HepG2 (cell line): ENCODE measurements at regions not wholly inside any gene's neighbourhood (a gene's known extent, or its start where the extent isn't known, plus 50 kb on each side); places are given as distances from the start of the nearest gene placed in this dataset.
A peak's percentile ranks its signal among the peaks of the same experiment; 100 is the strongest.

Experiments
- ATAC-seq: fragments of 200-7000 bp; cut with Tn5 transposase; 3 replicates; pipeline ENCODE4 v1.9.1; 2020; ENCODE audit warnings: mild to moderate bottlenecking, moderate library complexity
- BruUV-seq: library from RNA; stranded (reverse); fragments of 400-500 nt; replicated peaks from 2 replicates; lab custom pipeline; 2021; lab: Mats Ljungman, UMichigan
- CTCF ChIA-PET: fragments of 300-600 bp; formaldehyde crosslinking; extraction: SDS; loops from one replicate; lab custom pipeline; 2021; ENCODE audit warnings: low total read pairs, inconsistent platforms, low intra/inter-chr PET ratio; lab: Yijun Ruan, JAX
- POLR2A ChIA-PET: fragments of 350-600 bp; sonication (Branson Sonifier 250); formaldehyde crosslinking; loops from one replicate; lab custom pipeline; 2020; ENCODE audit warnings: antibody characterized with exemption, inconsistent platforms; lab: Yijun Ruan, JAX
- DNase-seq: peaks from one replicate; pipeline ENCODE4 v3.0.0-alpha.2; 2015; ENCODE audit warnings: low spot score
- FAIRE-seq: peaks from 3 replicates; lab custom pipeline; 2011; peaks lifted over from hg19 to GRCh38; lab: Jason Lieb, UNC
- H2AFZ ChIP-seq: one replicate; pipeline ENCODE4 v1.6.1; 2011; ENCODE audit warnings: low read length, inconsistent platforms
- H3K27ac ChIP-seq: fragments of 300-600 bp; 3 replicates; pipeline ENCODE4 v1.8.0; 2011; ENCODE audit warnings: mixed run types, mild to moderate bottlenecking, mixed read lengths, low read length, inconsistent platforms; ENCODE audit not compliant: insufficient read depth; ENCODE audit errors: extremely low read length
- H3K27me3 ChIP-seq, 2 experiments: fragments of 200-600 bp in 1 of 2; 2 replicates in 1 of 2; 3 replicates in 1 of 2; pipeline versions ENCODE4 v1.6.0 to v1.8.0; 2011; ENCODE audit warnings: low read length in 2 of 2, mild to moderate bottlenecking in 2 of 2, moderate library complexity in 2 of 2, inconsistent platforms in 1 of 2; ENCODE audit not compliant: insufficient read depth in 2 of 2, control insufficient read depth in 1 of 2
- H3K36me3 ChIP-seq, 2 experiments: fragments of 200-600 bp in 1 of 2; replicated peaks in 1 of 2; 2 replicates in 1 of 2; 3 replicates in 1 of 2; pipeline versions ENCODE4 v1.5.1 to v1.8.0; 2011; ENCODE audit warnings: low read length in 2 of 2, inconsistent platforms in 1 of 2; ENCODE audit not compliant: insufficient read depth in 2 of 2, control insufficient read depth in 1 of 2
- H3K4me1 ChIP-seq: 2 replicates; pipeline ENCODE4 v1.5.1; 2012; ENCODE audit warnings: low read length, inconsistent platforms; ENCODE audit not compliant: insufficient read depth
- H3K4me2 ChIP-seq: 2 replicates; pipeline ENCODE4 v1.6.0; 2011; ENCODE audit warnings: low read depth, low read length, inconsistent platforms
- H3K4me3 ChIP-seq, 3 experiments: fragments of 200-600 bp in 1 of 3; sonication (generic), shearing (Covaris generic) in 1 of 3; replicated peaks in 1 of 3; 2 replicates each; pipeline ENCODE4 v1.5.1; 2011 to 2016; ENCODE audit warnings: low read length in 3 of 3, inconsistent platforms in 2 of 3, low read depth in 2 of 3, mild to moderate bottlenecking in 2 of 3, control low read depth in 1 of 3, mixed read lengths in 1 of 3; ENCODE audit not compliant: insufficient read depth in 1 of 3
- H3K79me2 ChIP-seq: one replicate; pipeline ENCODE4 v1.6.1; 2011; ENCODE audit warnings: low read length, inconsistent platforms; ENCODE audit not compliant: insufficient read depth
- H3K9ac ChIP-seq: 2 replicates; pipeline ENCODE4 v1.6.0; 2011; ENCODE audit warnings: mild to moderate bottlenecking, low read depth, low read length, inconsistent platforms; ENCODE audit not compliant: insufficient read depth
- H3K9me3 ChIP-seq: 2 replicates; pipeline ENCODE4 v1.5.1; 2012; ENCODE audit warnings: mild to moderate bottlenecking, low read length
- H4K20me1 ChIP-seq: 2 replicates; pipeline ENCODE4 v1.6.0; 2011; ENCODE audit warnings: inconsistent platforms, mild to moderate bottlenecking, low read length, moderate library complexity; ENCODE audit not compliant: insufficient read depth
- GABPB1 ChIP-seq: IDR thresholded peaks from 2 replicates; pipeline ENCODE4 v1.6.1; 2016; ENCODE audit warnings: mild to moderate bottlenecking, missing genetic modification reagents, moderate library complexity, missing compliant biosample characterization
- GATAD2A ChIP-seq: IDR thresholded peaks from 2 replicates; pipeline ENCODE4 v1.6.1; 2016
- HCFC1 ChIP-seq: fragments of 150-350 bp; IDR thresholded peaks from 2 replicates; pipeline ENCODE4 v1.6.1; 2014; ENCODE audit warnings: low read depth, low read length
- KDM4B ChIP-seq: sonication (generic); formaldehyde crosslinking; IDR thresholded peaks from 2 replicates; pipeline ENCODE4 v1.4.0; 2020; ENCODE audit warnings: missing genetic modification reagents
- MAFF ChIP-seq: IDR thresholded peaks from 2 replicates; pipeline ENCODE4 v1.6.1; 2011; ENCODE audit warnings: low read depth, low read length, improper control_type of control experiment
- MAFK ChIP-seq, 2 experiments: IDR thresholded peaks in 1 of 2; conservative IDR thresholded peaks in 1 of 2; 2 replicates each; pipeline ENCODE4 v1.6.1; 2011; ENCODE audit warnings: improper control_type of control experiment in 2 of 2, low read length in 2 of 2
- SMARCE1 ChIP-seq: fragments of 450-650 bp; IDR thresholded peaks from 2 replicates; pipeline ENCODE4 v1.6.1; 2017; ENCODE audit warnings: borderline replicate concordance
- TSC22D2 ChIP-seq: sonication (generic); formaldehyde crosslinking; IDR thresholded peaks from 2 replicates; pipeline ENCODE4 v1.5.1; 2020; ENCODE audit warnings: missing genetic modification reagents, mild to moderate bottlenecking, borderline replicate concordance
- ZFP91 ChIP-seq: sonication (generic); formaldehyde crosslinking; IDR thresholded peaks from 2 replicates; pipeline ENCODE4 v1.9.0; 2022; ENCODE audit warnings: missing genetic modification reagents, mild to moderate bottlenecking, borderline replicate concordance
- ZNF235 ChIP-seq: sonication (generic); formaldehyde crosslinking; IDR thresholded peaks from 2 replicates; pipeline ENCODE4 v1.8.1; 2023; ENCODE audit warnings: mild to moderate bottlenecking, missing genetic modification reagents, borderline replicate concordance
- ZNF264 ChIP-seq: sonication (generic); formaldehyde crosslinking; IDR thresholded peaks from 2 replicates; pipeline ENCODE4 v1.4.0; 2020; ENCODE audit warnings: missing genetic modification reagents
- ZNF552 ChIP-seq: sonication (generic); formaldehyde crosslinking; IDR thresholded peaks from 2 replicates; pipeline ENCODE4 v1.9.0; 2022; ENCODE audit warnings: missing genetic modification reagents, mild to moderate bottlenecking, borderline replicate concordance
- ZNF772 ChIP-seq: sonication (generic); formaldehyde crosslinking; IDR thresholded peaks from 2 replicates; pipeline ENCODE4 v1.5.0; 2020; ENCODE audit warnings: mild to moderate bottlenecking, missing genetic modification reagents
- ZNF790 ChIP-seq: sonication (generic); formaldehyde crosslinking; IDR thresholded peaks from 2 replicates; pipeline ENCODE4 v1.8.0; 2022; ENCODE audit warnings: missing genetic modification reagents, mild to moderate bottlenecking, borderline replicate concordance
- WGBS: methylation state at CpG from one replicate; pipeline ENCODE4 v1.1.6; 2017; ENCODE audit warnings: low lambda C conversion rate; 5-methylcytosine and 5-hydroxymethylcytosine counted together
- in situ Hi-C: cut with HindIII; loops from 2 replicates; pipeline ENCODE4 v1.10.0; 2017; ENCODE audit warnings: low pct_unique_long_range_greater_than_20kb; ENCODE audit not compliant: extremely low pct_ligation_motif_present
- intact Hi-C: fragments of 100-400 bp; cut with micrococcal nuclease; formaldehyde crosslinking; loops from one replicate; pipeline ENCODE4 v1.10.0; 2022; ENCODE audit not compliant: unreplicated experiment

DNA sequence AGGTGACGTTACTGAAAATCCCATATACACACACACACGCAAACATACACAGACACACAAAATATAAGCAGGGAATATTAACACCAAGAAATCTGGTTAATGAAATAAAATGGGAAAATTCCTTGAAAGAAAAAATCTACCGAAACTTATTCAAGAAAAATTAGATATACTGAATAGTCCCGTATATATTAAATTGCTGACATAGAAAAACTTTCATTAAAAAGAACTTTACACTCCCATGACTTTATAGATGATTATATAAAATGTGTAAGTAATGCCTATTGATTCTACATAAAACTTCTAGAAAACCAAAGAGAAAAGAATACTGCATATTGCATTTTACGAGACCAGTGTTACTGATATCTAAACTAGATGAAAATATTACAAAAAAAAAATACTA lies 803.2 kb downstream of the SLC16A7 start:
- H3K36me3 ChIP-seq = no peaks in the 10 kb centered on the region
- no peak for TF ChIP-seq ZNF790 (CRISPR knock-in tag)
- TF ChIP-seq KDM4B (CRISPR knock-in tag) = no peak
- no peak for TF ChIP-seq HCFC1
- no peak for TF ChIP-seq ZNF235 (CRISPR knock-in tag)
- TF ChIP-seq MAFK (conservative IDR thresholded peaks at IDR 0.05 in 1 of 2, IDR thresholded peaks at IDR 0.05 in 1 of 2; ENCODE audit: low read length in 2 of 2) = peak; percentile 14 to 71; a peak in 2 of 4 replicates
- no peak for TF ChIP-seq SMARCE1
- no peak for TF ChIP-seq GATAD2A
- peak; percentile 33; the same call in 1 of the 2 replicates for TF ChIP-seq MAFF
- TF ChIP-seq ZNF264 (CRISPR knock-in tag) = no peak
- no peak for TF ChIP-seq TSC22D2 (CRISPR knock-in tag)
- no peak for TF ChIP-seq GABPB1 (CRISPR knock-in tag)
- TF ChIP-seq ZNF772 (CRISPR knock-in tag) = no peak
- no peak for TF ChIP-seq ZNF552
- TF ChIP-seq ZFP91 (CRISPR knock-in tag) = no peak
- CTCF ChIA-PET = no interaction called here
- no peaks in the 10 kb centered on the region for H3K79me2 ChIP-seq
- no peak overlapping the region for H3K27ac ChIP-seq
- no peak overlapping the region for H3K9ac ChIP-seq
- WGBS = 31% methylated on average over 5 of the region's 5 CpGs
- FAIRE-seq (no peak), ATAC-seq (no peak), DNase-seq (no peak)
- no peak overlapping the region for H2AFZ ChIP-seq
- no peaks in the 10 kb centered on the region for H3K4me1 ChIP-seq
- intact Hi-C loops = no loop called here
- no peak overlapping the region for H3K4me2 ChIP-seq
- in situ Hi-C loops = no loop called here
- BruUV-seq = no TSS peak
- peaks cover 18% of the 10 kb centered on the region for H3K9me3 ChIP-seq
- H4K20me1 ChIP-seq = no peaks in the 10 kb centered on the region
- no peaks in the 10 kb centered on the region; a peak in 1 of 5 replicates for H3K27me3 ChIP-seq
- H3K4me3 ChIP-seq = no peak overlapping the region
- POLR2A ChIA-PET = no interaction called here
